GM12878 (cell line): ENCODE measurements at regions not wholly inside any gene's neighbourhood (a gene's known extent, or its start where the extent isn't known, plus 50 kb on each side); places are given as distances from the start of the nearest gene placed in this dataset.

Experiments
- ATAC-seq: fragments of 200-7000 bp; cut with Tn5 transposase; 3 replicates; pipeline ENCODE4 v1.9.1; 2020; ENCODE audit warnings: mild to moderate bottlenecking, moderate library complexity
- BruUV-seq: library from RNA; stranded (reverse); fragments of 400-500 nt; replicated peaks from 2 replicates; lab custom pipeline; 2021; lab: Mats Ljungman, UMichigan
- CTCF ChIA-PET: fragments of 300-600 bp; sonication (Branson Sonifier 250); formaldehyde crosslinking; extraction: SDS; loops from one replicate; lab custom pipeline; 2021; ENCODE audit warnings: inconsistent platforms; lab: Yijun Ruan, JAX
- POLR2A ChIA-PET: fragments of 350-600 bp; formaldehyde crosslinking; extraction: SDS; loops from one replicate; lab custom pipeline; 2021; ENCODE audit warnings: inconsistent platforms; lab: Charles Lee
- RAD21 ChIA-PET: fragments of 300-600 bp; sonication (Branson Sonifier 250); formaldehyde crosslinking; loops from one replicate; lab custom pipeline; 2023; ENCODE audit warnings: antibody characterized with exemption; ENCODE audit not compliant: unreplicated experiment; lab: Charles Lee
- SMC1A ChIA-PET: fragments of 300-600 bp; sonication (Branson Sonifier 250); formaldehyde crosslinking; loops from one replicate; lab custom pipeline; 2023; ENCODE audit not compliant: unreplicated experiment, uncharacterized antibody; lab: Charles Lee
- DNase-seq: peaks from one replicate; pipeline ENCODE4 v3.0.0-alpha.2; 2011; ENCODE audit warnings: low read depth, low spot score
- FAIRE-seq: peaks from 3 replicates; lab custom pipeline; 2011; peaks lifted over from hg19 to GRCh38; lab: Jason Lieb, UNC
- H2AFZ ChIP-seq: 2 replicates; pipeline ENCODE4 v1.6.0; 2011; ENCODE audit warnings: low read depth, low read length, control low read depth; ENCODE audit not compliant: control insufficient read depth
- H3K27ac ChIP-seq: 2 replicates; pipeline ENCODE4 v1.5.1; 2011; ENCODE audit warnings: control low read depth; ENCODE audit not compliant: control insufficient read depth, insufficient read depth
- H3K27me3 ChIP-seq, 2 experiments: replicated peaks in 1 of 2; 2 replicates each; pipeline versions ENCODE4 v1.6.0 to v1.6.1; 2011; ENCODE audit warnings: low read length in 1 of 2; ENCODE audit not compliant: control insufficient read depth in 2 of 2, insufficient read depth in 2 of 2
- H3K36me3 ChIP-seq, 2 experiments: 2 replicates each; pipeline ENCODE4 v1.5.1; 2011; ENCODE audit warnings: low read length in 1 of 2; ENCODE audit not compliant: control insufficient read depth in 2 of 2, insufficient read depth in 2 of 2
- H3K4me1 ChIP-seq: 2 replicates; pipeline ENCODE4 v1.6.1; 2011; ENCODE audit warnings: mild to moderate bottlenecking, low read length, moderate library complexity, mixed read lengths; ENCODE audit not compliant: control insufficient read depth, insufficient read depth
- H3K4me2 ChIP-seq: 2 replicates; pipeline ENCODE4 v1.6.0; 2011; ENCODE audit warnings: control low read depth; ENCODE audit not compliant: control insufficient read depth, insufficient read depth
- H3K4me3 ChIP-seq: fragments of 200-600 bp; sonication (generic); 2 replicates; pipeline ENCODE4 v1.5.1; 2016
- H3K79me2 ChIP-seq: 2 replicates; pipeline ENCODE4 v1.6.0; 2011; ENCODE audit warnings: low read length; ENCODE audit not compliant: control insufficient read depth, insufficient read depth
- H3K9ac ChIP-seq: 2 replicates; pipeline ENCODE4 v1.8.0; 2011; ENCODE audit warnings: low read length, control low read depth, mixed read lengths; ENCODE audit not compliant: control insufficient read depth, insufficient read depth
- H3K9me3 ChIP-seq: replicated peaks from 3 replicates; pipeline ENCODE4 v1.5.1; 2011; ENCODE audit warnings: mild to moderate bottlenecking, low read length; ENCODE audit not compliant: control insufficient read depth, insufficient read depth
- H4K20me1 ChIP-seq: 2 replicates; pipeline ENCODE4 v1.6.0; 2011; ENCODE audit not compliant: control insufficient read depth, insufficient read depth
- EED ChIP-seq: sonication (generic); IDR thresholded peaks from 2 replicates; pipeline ENCODE4 v1.6.1; 2016; ENCODE audit warnings: antibody characterized with exemption, low read depth
- GATAD2B ChIP-seq: fragments of 450-650 bp; conservative IDR thresholded peaks from 2 replicates; pipeline ENCODE4 v1.6.1; 2017; ENCODE audit warnings: low read depth, mild to moderate bottlenecking, moderate library complexity
- IKZF2 ChIP-seq, 2 experiments: fragments of 450-650 bp; IDR thresholded peaks; 2 replicates each; pipeline ENCODE4 v1.6.1; 2017; ENCODE audit warnings: mild to moderate bottlenecking in 2 of 2, moderate library complexity in 2 of 2
- IRF4 ChIP-seq: IDR thresholded peaks from 2 replicates; pipeline ENCODE4 v1.6.1; 2011; ENCODE audit warnings: low read depth, low read length
- NR2C1 ChIP-seq: fragments of 450-650 bp; IDR thresholded peaks from 2 replicates; pipeline ENCODE4 v1.6.1; 2017; ENCODE audit warnings: antibody characterized with exemption, mild to moderate bottlenecking, moderate library complexity
- SMAD5 ChIP-seq: IDR thresholded peaks from 2 replicates; pipeline ENCODE4 v1.6.1; 2016; ENCODE audit warnings: antibody characterized with exemption, low read depth
- SPI1 ChIP-seq: IDR thresholded peaks from 2 replicates; pipeline ENCODE4 v1.6.1; 2011; ENCODE audit warnings: low read depth, mild to moderate bottlenecking, low read length, moderate library complexity, borderline replicate concordance; ENCODE audit not compliant: insufficient read depth
- TARDBP ChIP-seq: IDR thresholded peaks from 2 replicates; pipeline ENCODE4 v1.6.1; 2016; ENCODE audit warnings: borderline replicate concordance
- TCF3 ChIP-seq: IDR thresholded peaks from 2 replicates; pipeline ENCODE4 v1.6.1; 2012; ENCODE audit warnings: low read depth, mild to moderate bottlenecking, low read length, borderline replicate concordance; ENCODE audit not compliant: insufficient read depth
- WGBS: methylation state at CpG from one replicate; pipeline ENCODE4 v1.1.6; 2016; ENCODE audit warnings: low lambda C conversion rate; ENCODE audit not compliant: insufficient replicate concordance, insufficient coverage; ENCODE audit errors: missing lambda C conversion rate; 5-methylcytosine and 5-hydroxymethylcytosine counted together
- in situ Hi-C: fragments of 300-500 bp; cut with MboI; formaldehyde crosslinking; loops from 9 replicates; pipeline ENCODE4 v1.14.3; 2018; ENCODE audit warnings: mixed read lengths
- intact Hi-C: fragments of 100-400 bp; cut with micrococcal nuclease; formaldehyde crosslinking; loops from one replicate; pipeline ENCODE4 v1.14.2; 2022; ENCODE audit not compliant: unreplicated experiment
- TF ChIP-seq, protein P1 (sequence below): fragments of 450-650 bp; IDR thresholded peaks from 2 replicates; pipeline ENCODE4 v1.6.1; 2017; ENCODE audit warnings: antibody characterized with exemption, mild to moderate bottlenecking, moderate library complexity
- TF ChIP-seq, protein P2 (sequence below): IDR thresholded peaks from 2 replicates; pipeline ENCODE4 v1.6.1; 2011; ENCODE audit warnings: borderline replicate concordance, low read depth, mild to moderate bottlenecking, moderate library complexity, low read length; ENCODE audit not compliant: insufficient read depth, poor library complexity, severe bottlenecking
- TF ChIP-seq, protein P3 (sequence below), 3 experiments: IDR thresholded peaks in 2 of 3; conservative IDR thresholded peaks in 1 of 3; 2 replicates each; pipeline ENCODE4 v1.5.1; 2011; ENCODE audit warnings: low read depth in 3 of 3, low read length in 3 of 3, mild to moderate bottlenecking in 3 of 3, control low read depth in 2 of 3, moderate library complexity in 2 of 3, inconsistent platforms in 1 of 3, mixed read lengths in 1 of 3; ENCODE audit not compliant: control insufficient read depth in 2 of 3, insufficient read depth in 1 of 3; ENCODE audit errors: extremely low read depth in 1 of 3
- TF ChIP-seq, protein P4 (sequence below): IDR thresholded peaks from 2 replicates; pipeline ENCODE4 v1.6.1; 2011; ENCODE audit warnings: low read depth, low read length, improper control_type of control experiment, borderline replicate concordance

DNA sequence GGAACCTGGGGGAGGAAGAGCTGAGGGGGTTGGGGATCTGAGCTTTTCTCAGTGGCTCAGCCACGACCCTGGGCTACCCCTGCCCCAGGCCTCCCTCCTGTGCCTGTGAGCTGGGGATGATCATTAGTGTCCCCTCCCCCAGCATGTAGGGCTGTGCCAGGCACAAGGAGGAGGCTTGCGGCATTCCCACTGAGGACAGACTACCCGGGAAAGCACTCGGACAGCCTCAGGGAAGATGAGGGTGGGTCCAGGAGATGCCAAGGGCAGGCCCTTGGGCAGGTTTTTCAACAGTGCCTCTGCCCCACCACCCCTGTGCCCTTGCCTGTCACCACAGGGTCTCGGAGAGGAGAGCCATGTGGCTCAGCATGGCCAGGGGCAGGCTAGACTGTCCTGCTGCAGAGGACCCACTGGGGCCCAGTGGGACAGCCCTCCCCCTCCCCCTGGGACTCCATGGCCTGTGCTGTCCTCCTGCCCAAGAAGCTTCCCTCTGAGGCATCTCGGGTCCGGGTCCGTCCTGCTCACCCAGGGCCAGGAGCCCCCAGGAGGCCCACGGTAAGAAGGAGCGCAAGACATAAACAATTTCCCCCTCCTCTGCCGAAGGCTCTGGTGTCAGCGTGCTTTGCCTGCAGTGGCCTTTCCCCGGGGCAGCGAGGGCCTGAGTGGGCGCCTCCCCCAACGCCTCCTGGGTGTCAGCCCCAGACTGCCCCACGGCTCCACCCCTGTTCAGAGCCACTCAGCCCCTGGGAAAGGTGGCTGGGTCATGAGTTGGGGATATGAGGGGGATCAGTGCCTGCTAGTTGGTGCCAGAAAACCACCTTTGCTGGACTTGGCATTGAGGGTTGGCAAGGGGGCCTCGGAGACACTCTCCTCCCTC, 192.5 kb downstream of the GOLGA6L6 start (continued):
- TF ChIP-seq, protein P1, sequence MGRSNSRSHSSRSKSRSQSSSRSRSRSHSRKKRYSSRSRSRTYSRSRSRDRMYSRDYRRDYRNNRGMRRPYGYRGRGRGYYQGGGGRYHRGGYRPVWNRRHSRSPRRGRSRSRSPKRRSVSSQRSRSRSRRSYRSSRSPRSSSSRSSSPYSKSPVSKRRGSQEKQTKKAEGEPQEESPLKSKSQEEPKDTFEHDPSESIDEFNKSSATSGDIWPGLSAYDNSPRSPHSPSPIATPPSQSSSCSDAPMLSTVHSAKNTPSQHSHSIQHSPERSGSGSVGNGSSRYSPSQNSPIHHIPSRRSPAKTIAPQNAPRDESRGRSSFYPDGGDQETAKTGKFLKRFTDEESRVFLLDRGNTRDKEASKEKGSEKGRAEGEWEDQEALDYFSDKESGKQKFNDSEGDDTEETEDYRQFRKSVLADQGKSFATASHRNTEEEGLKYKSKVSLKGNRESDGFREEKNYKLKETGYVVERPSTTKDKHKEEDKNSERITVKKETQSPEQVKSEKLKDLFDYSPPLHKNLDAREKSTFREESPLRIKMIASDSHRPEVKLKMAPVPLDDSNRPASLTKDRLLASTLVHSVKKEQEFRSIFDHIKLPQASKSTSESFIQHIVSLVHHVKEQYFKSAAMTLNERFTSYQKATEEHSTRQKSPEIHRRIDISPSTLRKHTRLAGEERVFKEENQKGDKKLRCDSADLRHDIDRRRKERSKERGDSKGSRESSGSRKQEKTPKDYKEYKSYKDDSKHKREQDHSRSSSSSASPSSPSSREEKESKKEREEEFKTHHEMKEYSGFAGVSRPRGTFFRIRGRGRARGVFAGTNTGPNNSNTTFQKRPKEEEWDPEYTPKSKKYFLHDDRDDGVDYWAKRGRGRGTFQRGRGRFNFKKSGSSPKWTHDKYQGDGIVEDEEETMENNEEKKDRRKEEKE: no peak
- no peak for TF ChIP-seq TARDBP

DNA sequence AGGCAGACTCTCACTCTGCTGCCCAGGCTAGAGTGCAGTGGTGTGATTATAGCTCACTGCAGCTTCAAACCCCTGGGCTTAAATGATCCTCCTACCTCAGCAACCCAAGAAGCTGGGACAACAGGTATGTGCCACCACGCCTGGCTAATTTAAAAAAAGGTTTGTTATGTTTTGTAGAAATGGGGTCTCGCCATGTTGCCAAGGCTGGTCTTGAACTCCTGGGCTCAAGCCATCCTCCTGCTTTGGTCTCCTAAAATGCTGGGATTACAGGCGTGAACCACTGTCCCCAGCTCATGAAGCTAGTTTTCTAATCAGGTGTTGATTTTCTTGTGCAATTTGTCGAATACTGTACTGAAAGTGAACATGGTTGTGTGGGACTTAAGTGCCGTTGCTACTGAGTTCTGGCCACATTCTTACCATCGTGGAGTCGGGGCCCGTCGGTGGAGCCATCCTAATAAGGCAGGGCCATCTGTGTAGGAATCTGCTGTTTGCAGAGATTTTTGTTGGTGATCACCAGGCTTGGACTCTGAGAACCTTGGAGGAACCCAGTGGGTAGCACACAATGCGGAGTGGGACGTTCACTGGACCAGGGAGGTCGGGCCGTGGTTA, 193.2 kb downstream of the GOLGA6L6 start:
- H2AFZ ChIP-seq: no peak overlapping the region
- no peak for FAIRE-seq
- intact Hi-C loops (no loop called here), in situ Hi-C loops (loop anchor here (10.0 kb wide), 1 partner anchor 1886 kb away; no protein-coding TSS in a partner anchor)
- no peak overlapping the region for H3K27ac ChIP-seq
- no peaks in the 10 kb centered on the region; the same call in 2 of the 3 replicates for H3K9me3 ChIP-seq
- CTCF ChIA-PET: no interaction called here
- DNase-seq: no peak
- POLR2A ChIA-PET: no interaction called here
- H3K4me2 ChIP-seq: no peak overlapping the region
- H4K20me1 ChIP-seq: no peaks in the 10 kb centered on the region
- RAD21 ChIA-PET: no interaction called here
- SMC1A ChIA-PET: no interaction called here
- H3K27me3 ChIP-seq: no peaks in the 10 kb centered on the region; a peak in 1 of 4 replicates
- no peak overlapping the region for H3K9ac ChIP-seq
- H3K79me2 ChIP-seq: no peaks in the 10 kb centered on the region
- no peaks in the 10 kb centered on the region; the same call in 1 of the 2 replicates for H3K4me1 ChIP-seq
- BruUV-seq: no TSS peak
- no peak for ATAC-seq
- 36% methylated on average over 13 of the region's 13 CpGs for WGBS
- H3K4me3 ChIP-seq: no peak overlapping the region
- no peaks in the 10 kb centered on the region for H3K36me3 ChIP-seq
- TF ChIP-seq, protein P2, sequence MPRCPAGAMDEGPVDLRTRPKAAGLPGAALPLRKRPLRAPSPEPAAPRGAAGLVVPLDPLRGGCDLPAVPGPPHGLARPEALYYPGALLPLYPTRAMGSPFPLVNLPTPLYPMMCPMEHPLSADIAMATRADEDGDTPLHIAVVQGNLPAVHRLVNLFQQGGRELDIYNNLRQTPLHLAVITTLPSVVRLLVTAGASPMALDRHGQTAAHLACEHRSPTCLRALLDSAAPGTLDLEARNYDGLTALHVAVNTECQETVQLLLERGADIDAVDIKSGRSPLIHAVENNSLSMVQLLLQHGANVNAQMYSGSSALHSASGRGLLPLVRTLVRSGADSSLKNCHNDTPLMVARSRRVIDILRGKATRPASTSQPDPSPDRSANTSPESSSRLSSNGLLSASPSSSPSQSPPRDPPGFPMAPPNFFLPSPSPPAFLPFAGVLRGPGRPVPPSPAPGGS: no peak
- TF ChIP-seq NR2C1 (no peak), EED (no peak), TCF3 (no peak), GATAD2B (no peak), SPI1 (no peak), IRF4 (no peak), IKZF2 (IDR thresholded peaks at IDR 0.05) (no peak), SMAD5 (no peak)
- TF ChIP-seq, protein P3, sequence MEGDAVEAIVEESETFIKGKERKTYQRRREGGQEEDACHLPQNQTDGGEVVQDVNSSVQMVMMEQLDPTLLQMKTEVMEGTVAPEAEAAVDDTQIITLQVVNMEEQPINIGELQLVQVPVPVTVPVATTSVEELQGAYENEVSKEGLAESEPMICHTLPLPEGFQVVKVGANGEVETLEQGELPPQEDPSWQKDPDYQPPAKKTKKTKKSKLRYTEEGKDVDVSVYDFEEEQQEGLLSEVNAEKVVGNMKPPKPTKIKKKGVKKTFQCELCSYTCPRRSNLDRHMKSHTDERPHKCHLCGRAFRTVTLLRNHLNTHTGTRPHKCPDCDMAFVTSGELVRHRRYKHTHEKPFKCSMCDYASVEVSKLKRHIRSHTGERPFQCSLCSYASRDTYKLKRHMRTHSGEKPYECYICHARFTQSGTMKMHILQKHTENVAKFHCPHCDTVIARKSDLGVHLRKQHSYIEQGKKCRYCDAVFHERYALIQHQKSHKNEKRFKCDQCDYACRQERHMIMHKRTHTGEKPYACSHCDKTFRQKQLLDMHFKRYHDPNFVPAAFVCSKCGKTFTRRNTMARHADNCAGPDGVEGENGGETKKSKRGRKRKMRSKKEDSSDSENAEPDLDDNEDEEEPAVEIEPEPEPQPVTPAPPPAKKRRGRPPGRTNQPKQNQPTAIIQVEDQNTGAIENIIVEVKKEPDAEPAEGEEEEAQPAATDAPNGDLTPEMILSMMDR (IDR thresholded peaks at IDR 0.05 in 2 of 3, conservative IDR thresholded peaks at IDR 0.05 in 1 of 3; ENCODE audit: control insufficient read depth in 2 of 3, extremely low read depth in 1 of 3, insufficient read depth in 1 of 3, low read depth in 3 of 3, low read length in 3 of 3): no peak
- TF ChIP-seq, protein P4, sequence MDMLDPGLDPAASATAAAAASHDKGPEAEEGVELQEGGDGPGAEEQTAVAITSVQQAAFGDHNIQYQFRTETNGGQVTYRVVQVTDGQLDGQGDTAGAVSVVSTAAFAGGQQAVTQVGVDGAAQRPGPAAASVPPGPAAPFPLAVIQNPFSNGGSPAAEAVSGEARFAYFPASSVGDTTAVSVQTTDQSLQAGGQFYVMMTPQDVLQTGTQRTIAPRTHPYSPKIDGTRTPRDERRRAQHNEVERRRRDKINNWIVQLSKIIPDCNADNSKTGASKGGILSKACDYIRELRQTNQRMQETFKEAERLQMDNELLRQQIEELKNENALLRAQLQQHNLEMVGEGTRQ: no peak
